B cell (primary cell): ENCODE measurements at regions not wholly inside any gene's neighbourhood (a gene's known extent, or its start where the extent isn't known, plus 50 kb on each side); places are given as distances from the start of the nearest gene placed in this dataset.

Experiments
- ATAC-seq: fragments of 200-7000 bp; cut with Tn5 transposase; one replicate; pipeline ENCODE4 v1.10.0; 2021; ENCODE audit warnings: low read depth, mild to moderate bottlenecking, moderate number of reproducible peaks, moderate library complexity
- CTCF ChIA-PET: fragments of 350-600 bp; sonication (Branson Sonifier 250); formaldehyde crosslinking; loops from one replicate; lab custom pipeline; 2021; ENCODE audit warnings: antibody characterized with exemption, inconsistent platforms; lab: Charles Lee
- POLR2A ChIA-PET: fragments of 350-600 bp; sonication (Branson Sonifier 250); formaldehyde crosslinking; loops from one replicate; lab custom pipeline; 2021; ENCODE audit warnings: antibody characterized with exemption; lab: Charles Lee
- DNase-seq: peaks from one replicate; pipeline ENCODE4 v3.0.0; 2013
- H2AFZ ChIP-seq: 2 replicates; pipeline ENCODE4 v1.6.1; 2012; ENCODE audit warnings: mild to moderate bottlenecking, low read depth, low read length; ENCODE audit not compliant: insufficient read depth, poor library complexity, severe bottlenecking
- H3K27ac ChIP-seq, 2 donors: 1 replicate in 1 of 2; 2 replicates in 1 of 2; pipeline ENCODE4 v1.5.1; 2012 to 2013; ENCODE audit warnings: low read length in 2 of 2, mild to moderate bottlenecking in 2 of 2, moderate library complexity in 1 of 2
- H3K27me3 ChIP-seq, 4 experiments: fragments of 200-600 bp in 1 of 4; sonication (generic) in 1 of 4; replicated peaks in 1 of 4; 1 replicate in 2 of 4; 2 replicates in 2 of 4; pipeline versions ENCODE4 v1.6.1 to v1.7.0; 2013 to 2016; ENCODE audit warnings: low read length in 3 of 4, mild to moderate bottlenecking in 2 of 4, mixed read lengths in 1 of 4, moderate library complexity in 1 of 4; ENCODE audit not compliant: insufficient read depth in 4 of 4, control insufficient read depth in 3 of 4; ENCODE audit errors: control extremely low read depth in 1 of 4
- H3K36me3 ChIP-seq, 2 experiments: replicated peaks in 1 of 2; 1 replicate in 1 of 2; 2 replicates in 1 of 2; pipeline versions ENCODE4 v1.6.1 to v1.7.1; 2013; ENCODE audit warnings: low read length in 1 of 2; ENCODE audit not compliant: insufficient read depth in 2 of 2, control insufficient read depth in 1 of 2; ENCODE audit errors: control extremely low read depth in 1 of 2, extremely low read depth in 1 of 2
- H3K4me1 ChIP-seq, 2 donors: fragments of 200-600 bp in 1 of 2; sonication (generic) in 1 of 2; 1 replicate in 1 of 2; 2 replicates in 1 of 2; pipeline versions ENCODE4 v1.5.1 to v1.6.1; 2013 to 2017; ENCODE audit warnings: low read length in 2 of 2; ENCODE audit not compliant: control insufficient read depth in 2 of 2, insufficient read depth in 2 of 2
- H3K4me2 ChIP-seq: replicated peaks from 2 replicates; pipeline ENCODE3; 2012; ENCODE audit warnings: mild to moderate bottlenecking, low read depth, low read length; ENCODE audit not compliant: poor library complexity, severe bottlenecking
- H3K4me3 ChIP-seq, 5 experiments: fragments of 200-600 bp in 1 of 5; sonication (generic) in 1 of 5; 1 replicate in 3 of 5; 2 replicates in 2 of 5; pipeline versions ENCODE4 v1.5.1 to v1.7.0; 2011 to 2016; ENCODE audit warnings: low read length in 4 of 5, mild to moderate bottlenecking in 4 of 5, low read depth in 2 of 5, control low read depth in 1 of 5, moderate library complexity in 1 of 5; ENCODE audit not compliant: insufficient read depth in 1 of 5; ENCODE audit errors: control extremely low read depth in 1 of 5, extremely low read depth in 1 of 5
- H3K79me2 ChIP-seq: fragments of 200-600 bp; sonication (generic); one replicate; pipeline ENCODE4 v1.6.0; 2016; ENCODE audit warnings: low read length; ENCODE audit not compliant: control insufficient read depth, insufficient read depth
- H3K9ac ChIP-seq: fragments of 200-600 bp; sonication (generic); 2 replicates; pipeline ENCODE4 v1.6.1; 2017; ENCODE audit warnings: mild to moderate bottlenecking, low read length, moderate library complexity
- H3K9me3 ChIP-seq, 3 donors: one replicate each; pipeline versions ENCODE4 v1.6.1 to v1.7.1; 2013; ENCODE audit warnings: low read length in 2 of 3; ENCODE audit not compliant: control insufficient read depth in 2 of 3, insufficient read depth in 1 of 3; ENCODE audit errors: control extremely low read depth in 1 of 3
- H4K20me1 ChIP-seq: 2 replicates; pipeline ENCODE4 v1.6.0; 2012; ENCODE audit warnings: mild to moderate bottlenecking, low read length; ENCODE audit not compliant: insufficient read depth, control insufficient read depth, poor library complexity, severe bottlenecking
- H3K27ac Mint-ChIP-seq: one replicate; pipeline ENCODE4 v1.8.0; 2021; ENCODE audit warnings: mixed read lengths
- H3K27me3 Mint-ChIP-seq: one replicate; pipeline ENCODE4 v1.8.0; 2021; ENCODE audit warnings: mixed read lengths
- H3K4me1 Mint-ChIP-seq: one replicate; pipeline ENCODE4 v1.8.0; 2021; ENCODE audit warnings: mixed read lengths
- H3K4me3 Mint-ChIP-seq: one replicate; pipeline ENCODE4 v1.8.0; 2021; ENCODE audit warnings: mixed read lengths
- H3K9me3 Mint-ChIP-seq: one replicate; pipeline ENCODE4 v1.8.0; 2022; ENCODE audit warnings: mixed read lengths; ENCODE audit not compliant: insufficient read depth
- EZH2 ChIP-seq: IDR thresholded peaks from 2 replicates; pipeline ENCODE4 v1.6.1; 2012; ENCODE audit warnings: borderline replicate concordance, low read depth, mild to moderate bottlenecking, moderate library complexity, low read length; ENCODE audit not compliant: insufficient read depth, poor library complexity, severe bottlenecking
- WGBS: methylation state at CpG from one replicate; pipeline ENCODE4 v1.1.5; 2013; ENCODE audit warnings: missing lambda C conversion rate; ENCODE audit not compliant: insufficient coverage; 5-methylcytosine and 5-hydroxymethylcytosine counted together
- intact Hi-C: fragments of 100-400 bp; cut with micrococcal nuclease; formaldehyde crosslinking; loops from one replicate; pipeline ENCODE4 v1.10.0; 2022
- TF ChIP-seq, protein P1 (sequence below): fragments of 200-600 bp; IDR thresholded peaks from one replicate; pipeline ENCODE4 v1.8.0; 2022; ENCODE audit warnings: antibody characterized with exemption, mild to moderate bottlenecking

DNA sequence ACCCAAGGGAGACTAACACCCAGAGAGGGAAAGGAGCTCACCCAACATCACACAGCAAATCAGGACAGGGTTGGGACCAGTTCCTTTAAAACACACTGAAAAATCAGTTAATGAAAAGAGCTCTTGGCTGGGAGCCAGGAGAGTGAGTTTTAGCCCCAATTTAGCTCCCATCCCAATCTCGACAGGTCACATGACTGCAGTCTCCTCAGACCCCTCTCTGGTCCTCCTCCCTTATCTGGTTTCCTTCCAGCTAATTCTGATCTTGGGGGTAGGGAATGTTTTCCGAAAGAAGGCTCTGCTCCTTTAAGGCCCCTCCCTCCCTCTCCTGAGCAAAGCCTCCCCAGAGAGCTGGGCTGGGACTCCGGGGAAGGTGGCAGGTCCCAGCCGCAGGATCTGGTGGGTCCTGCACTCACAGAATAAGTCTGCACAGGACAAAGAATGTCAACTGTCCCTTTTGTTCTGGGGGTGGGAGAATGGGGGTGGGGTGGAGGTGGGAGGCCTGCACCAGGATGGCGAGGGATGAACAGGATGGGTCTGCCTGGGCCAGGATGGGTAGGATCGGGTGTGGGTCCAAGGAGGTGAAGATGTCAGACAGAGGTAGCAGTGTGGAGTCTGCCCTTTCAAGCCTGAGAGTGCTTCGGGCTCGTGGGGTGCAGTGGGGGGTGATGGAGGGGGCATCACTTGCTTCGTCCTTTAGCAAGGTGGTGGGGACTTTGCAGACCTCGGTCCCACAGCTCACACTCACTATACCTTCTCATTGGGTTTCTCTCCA, 57.3 kb upstream of the SSBP3 start:
- ATAC-seq (no peak), DNase-seq (no peak)
- H2AFZ ChIP-seq = no peak overlapping the region
- H3K36me3 ChIP-seq = no peaks in the 10 kb centered on the region
- H3K9me3 ChIP-seq = peaks cover 0 to 2% (median 0%) of the 10 kb centered on the region in 3 donors
- no peaks in the 10 kb centered on the region for H3K79me2 ChIP-seq
- intact Hi-C loops = no loop called here
- no peaks in the 10 kb centered on the region for H3K27me3 ChIP-seq
- H4K20me1 ChIP-seq = no peaks in the 10 kb centered on the region
- peaks cover 1% of the 10 kb centered on the region for H3K4me1 Mint-ChIP-seq
- no peak overlapping the region for H3K4me3 ChIP-seq
- ChIA-PET CTCF (interaction anchor here (0.6 kb wide), 1 partner anchor 30 kb away, joined by 3 read pairs; no protein-coding TSS in a partner anchor), POLR2A (no interaction called here)
- no peak overlapping the region for H3K27ac Mint-ChIP-seq
- no peaks in the 10 kb centered on the region for H3K9me3 Mint-ChIP-seq
- H3K4me1 ChIP-seq = peaks cover 0 to 7% of the 10 kb centered on the region in 2 donors
- H3K4me3 Mint-ChIP-seq = no peak overlapping the region
- H3K9ac ChIP-seq = no peak overlapping the region
- WGBS = 66% methylated on average over 4 of the region's 10 CpGs
- H3K27me3 Mint-ChIP-seq = no peaks in the 10 kb centered on the region
- TF ChIP-seq, protein P1, sequence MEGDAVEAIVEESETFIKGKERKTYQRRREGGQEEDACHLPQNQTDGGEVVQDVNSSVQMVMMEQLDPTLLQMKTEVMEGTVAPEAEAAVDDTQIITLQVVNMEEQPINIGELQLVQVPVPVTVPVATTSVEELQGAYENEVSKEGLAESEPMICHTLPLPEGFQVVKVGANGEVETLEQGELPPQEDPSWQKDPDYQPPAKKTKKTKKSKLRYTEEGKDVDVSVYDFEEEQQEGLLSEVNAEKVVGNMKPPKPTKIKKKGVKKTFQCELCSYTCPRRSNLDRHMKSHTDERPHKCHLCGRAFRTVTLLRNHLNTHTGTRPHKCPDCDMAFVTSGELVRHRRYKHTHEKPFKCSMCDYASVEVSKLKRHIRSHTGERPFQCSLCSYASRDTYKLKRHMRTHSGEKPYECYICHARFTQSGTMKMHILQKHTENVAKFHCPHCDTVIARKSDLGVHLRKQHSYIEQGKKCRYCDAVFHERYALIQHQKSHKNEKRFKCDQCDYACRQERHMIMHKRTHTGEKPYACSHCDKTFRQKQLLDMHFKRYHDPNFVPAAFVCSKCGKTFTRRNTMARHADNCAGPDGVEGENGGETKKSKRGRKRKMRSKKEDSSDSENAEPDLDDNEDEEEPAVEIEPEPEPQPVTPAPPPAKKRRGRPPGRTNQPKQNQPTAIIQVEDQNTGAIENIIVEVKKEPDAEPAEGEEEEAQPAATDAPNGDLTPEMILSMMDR = no peak
- TF ChIP-seq EZH2 = no peak
- H3K27ac ChIP-seq = no peak overlapping the region
- no peak overlapping the region for H3K4me2 ChIP-seq

DNA sequence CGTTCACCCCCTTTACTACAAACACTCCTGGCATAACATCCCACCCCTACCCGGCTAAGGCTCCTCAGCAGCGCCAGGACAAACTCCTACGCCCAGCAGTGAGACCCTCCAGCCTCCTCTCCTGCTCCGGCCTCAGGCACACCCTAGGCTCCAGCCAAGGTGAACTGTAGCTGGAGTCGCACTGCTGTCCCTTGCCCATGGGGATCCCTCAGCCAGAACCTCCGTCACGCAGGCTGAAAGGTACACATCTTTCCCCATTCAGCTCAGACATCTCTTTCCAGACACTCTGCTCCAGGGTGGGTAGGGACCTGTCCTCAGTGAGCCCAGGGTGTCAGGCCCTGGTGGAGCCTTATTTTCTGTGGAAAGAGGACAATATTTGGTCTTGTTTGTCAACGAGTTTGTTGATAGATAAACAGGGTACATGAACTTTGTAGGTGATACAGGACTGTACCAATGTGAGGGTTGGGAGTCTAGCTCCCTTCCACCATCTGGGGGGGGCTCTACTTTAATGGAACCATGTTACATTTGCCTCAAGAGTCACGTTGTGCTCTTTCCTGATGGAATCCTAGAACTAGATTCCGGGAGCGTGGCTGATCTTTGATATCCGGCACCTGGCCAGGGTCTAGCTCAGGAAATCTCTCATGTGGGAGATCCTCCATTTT, 56.5 kb upstream of the SSBP3 start:
- no peak overlapping the region for H3K4me2 ChIP-seq
- H3K4me3 ChIP-seq = no peak overlapping the region
- peaks cover 0 to 7% of the 10 kb centered on the region in 2 donors for H3K4me1 ChIP-seq
- H3K9me3 Mint-ChIP-seq = no peaks in the 10 kb centered on the region
- no peak overlapping the region for H2AFZ ChIP-seq
- H4K20me1 ChIP-seq = no peaks in the 10 kb centered on the region
- H3K9ac ChIP-seq = no peak overlapping the region
- no peaks in the 10 kb centered on the region for H3K9me3 ChIP-seq
- intact Hi-C loops = no loop called here
- H3K27me3 ChIP-seq = no peaks in the 10 kb centered on the region
- ATAC-seq (no peak), DNase-seq (no peak)
- no peak overlapping the region for H3K4me3 Mint-ChIP-seq
- no peak overlapping the region for H3K27ac Mint-ChIP-seq
- no peaks in the 10 kb centered on the region for H3K27me3 Mint-ChIP-seq
- 93% methylated on average over 13 of the region's 13 CpGs for WGBS
- no peak overlapping the region for H3K27ac ChIP-seq
- CTCF ChIA-PET = interaction anchor here (0.6 kb wide), 1 partner anchor 29 kb away, joined by 3 read pairs; no protein-coding TSS in a partner anchor
- H3K79me2 ChIP-seq = no peaks in the 10 kb centered on the region
- H3K36me3 ChIP-seq = no peaks in the 10 kb centered on the region
- H3K4me1 Mint-ChIP-seq = peaks cover 1% of the 10 kb centered on the region
- POLR2A ChIA-PET = no interaction called here
- TF ChIP-seq, protein P1 = no peak
- TF ChIP-seq EZH2 = no peak
